ENCODE measurements at regions not wholly inside any gene's neighbourhood (a gene's known extent, or its start where the extent isn't known, plus 50 kb on each side); places are given as distances from the start of the nearest gene placed in this dataset.
"Not testable (repeated sequence)": the region's sequence is repeated elsewhere in the genome, so short reads cannot be mapped to it uniquely, and the experiment has no call there.

DNA sequence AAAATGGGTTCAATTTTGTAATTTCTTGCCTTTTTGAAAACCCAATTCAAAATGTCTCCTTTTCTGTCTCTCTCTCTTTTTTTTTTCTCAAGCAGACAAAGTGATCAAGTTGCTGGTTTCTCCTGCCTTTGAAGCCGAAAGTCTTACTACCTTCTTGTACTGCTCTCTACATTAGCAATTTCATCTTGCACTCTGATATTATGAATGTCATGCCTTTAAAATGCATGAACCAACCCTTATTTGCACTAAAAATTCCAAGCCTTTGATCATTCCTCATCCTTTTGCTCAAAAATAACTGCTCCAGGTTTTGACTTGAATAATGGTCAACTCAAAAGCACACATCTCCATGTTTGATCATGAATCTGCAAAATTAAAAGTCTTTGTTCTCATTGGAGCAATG, 125.2 kb downstream of the CETN3 start:
- no peak for DNase-seq

DNA sequence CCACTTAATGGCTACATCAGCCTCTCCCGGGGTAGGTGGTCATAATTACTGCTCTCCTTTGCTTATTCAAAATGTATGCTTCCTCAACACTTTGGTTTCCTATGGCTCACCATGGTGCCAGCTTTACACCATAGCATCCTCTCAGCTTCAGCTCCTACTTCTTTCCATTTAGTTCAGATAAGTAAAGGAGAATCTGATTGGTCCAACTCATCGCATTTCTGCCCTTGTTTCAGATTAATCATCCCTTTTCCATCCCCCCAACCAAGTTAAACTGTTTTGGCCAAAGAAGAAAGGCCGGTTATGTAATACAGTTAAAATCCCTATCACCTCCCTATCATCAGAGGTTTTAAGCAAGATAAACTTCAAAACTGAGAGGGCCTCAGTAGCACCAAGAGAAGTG, 130.5 kb downstream of the CETN3 start:
- DNase-seq, result no peak

DNA sequence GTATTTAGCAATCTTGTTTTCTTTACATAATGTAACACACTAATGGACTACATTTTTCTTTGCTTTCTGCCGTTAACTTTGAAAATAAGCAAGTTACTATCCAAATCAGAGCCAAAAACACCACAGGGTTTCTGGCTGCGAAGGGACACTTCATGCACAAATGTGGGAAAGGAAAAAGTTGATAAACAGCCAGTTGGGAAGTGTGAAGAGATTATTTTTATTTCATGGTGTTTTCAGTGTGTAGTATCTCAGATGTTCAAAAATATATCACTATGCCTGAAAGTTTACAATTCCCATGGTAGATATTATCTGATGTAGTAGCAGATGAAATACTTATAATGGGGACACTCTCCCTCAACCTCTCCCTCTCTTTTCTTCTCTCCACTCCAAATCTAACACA, 135.3 kb downstream of the CETN3 start:
- no peak for DNase-seq

- DNase-seq, result no peak
These were observed 141.9 kb downstream of the CETN3 start for GRCh38 chr5:90267646-90268045.

DNA sequence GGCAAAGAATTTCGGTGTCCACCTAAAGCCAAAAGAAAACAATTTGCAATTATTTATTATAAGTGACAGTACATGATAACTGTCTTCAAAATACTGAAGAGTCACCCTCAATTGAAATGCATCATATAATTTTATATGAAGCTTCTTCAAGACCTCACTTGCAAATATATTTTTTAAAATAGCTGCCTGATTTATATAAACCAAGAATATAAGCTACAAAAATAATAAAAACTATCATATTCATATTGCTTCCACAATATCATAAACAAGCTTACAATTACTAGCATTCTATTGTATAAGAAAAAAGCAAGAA, 144.1 kb downstream of the CETN3 start:
- no peak for DNase-seq

- DNase-seq, result peak; percentile 2
These were observed 144.6 kb downstream of the CETN3 start for GRCh38 chr5:90264689-90265544.

GRCh38 chr5:90263102-90263820, 146.3 kb downstream of the CETN3 start:
- DNase-seq, result no peak

- DNase-seq, result no peak
These were observed 158.1 kb downstream of the CETN3 start for GRCh38 chr5:90251447-90251846.

DNA sequence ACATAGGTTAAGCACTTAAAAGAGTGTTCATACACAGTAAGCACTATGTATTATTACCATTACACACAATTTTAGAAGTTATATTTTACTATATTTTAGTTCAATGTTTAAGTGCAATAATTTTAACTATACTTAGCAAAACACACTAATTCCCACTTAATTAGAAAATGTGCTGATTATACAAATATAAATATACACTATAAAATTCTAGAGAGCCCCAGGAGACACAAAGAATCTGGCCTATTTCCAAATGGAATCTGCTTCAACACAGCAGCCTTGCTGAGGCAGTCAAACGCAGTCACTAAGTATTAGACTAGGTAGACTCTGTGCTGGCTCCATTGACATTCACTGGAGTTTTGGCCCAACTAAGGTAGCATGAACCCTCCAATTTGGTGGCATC, 160.9 kb downstream of the CETN3 start:
- no peak for DNase-seq

DNA sequence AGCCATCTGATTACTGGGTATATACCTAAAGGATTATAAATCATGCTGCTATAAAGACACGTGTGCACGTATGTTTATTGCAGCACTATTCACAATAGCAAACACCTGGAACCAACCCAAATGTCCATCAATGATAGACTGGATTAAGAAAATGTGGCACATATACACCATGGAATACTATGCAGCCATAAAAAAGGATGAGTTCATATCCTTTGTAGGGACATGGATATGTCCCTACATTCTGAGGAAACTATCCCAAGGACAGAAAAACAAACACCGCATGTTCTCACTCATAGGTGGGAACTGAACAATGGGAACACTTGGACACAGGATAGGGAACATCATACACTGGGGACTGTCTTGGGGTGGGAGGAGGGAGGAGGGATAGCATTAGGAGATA, 165.7 kb downstream of the CETN3 start:
- DNase-seq, result not testable (repeated sequence)

DNA sequence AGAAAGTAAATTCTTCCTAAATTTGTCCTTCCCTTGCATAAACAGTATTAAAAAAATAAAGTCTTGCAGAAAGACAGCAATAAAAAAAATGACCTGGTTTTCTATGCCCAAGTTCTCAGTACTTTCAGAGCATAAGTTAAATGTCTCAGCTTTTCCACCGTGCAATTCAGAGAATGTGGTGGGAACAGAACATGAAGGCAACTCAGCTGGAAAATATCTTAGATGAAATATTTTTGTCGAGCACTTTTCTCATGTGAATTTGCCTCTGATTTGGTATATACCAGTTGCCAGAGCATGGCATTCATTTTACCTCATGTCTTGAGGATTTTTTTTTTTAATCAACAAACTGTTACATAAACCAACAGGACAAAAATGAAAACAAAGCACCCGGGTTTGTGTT, 176.1 kb downstream of the CETN3 start:
- no peak for DNase-seq

- no peak for DNase-seq
These were observed 177.9 kb downstream of the CETN3 start for GRCh38 chr5:90231688-90232087.

- DNase-seq, result no peak
These were observed 181.9 kb downstream of the CETN3 start for GRCh38 chr5:90227683-90228082.

GRCh38 chr5:90226433-90227099, 183.0 kb downstream of the CETN3 start:
- no peak for DNase-seq

DNA sequence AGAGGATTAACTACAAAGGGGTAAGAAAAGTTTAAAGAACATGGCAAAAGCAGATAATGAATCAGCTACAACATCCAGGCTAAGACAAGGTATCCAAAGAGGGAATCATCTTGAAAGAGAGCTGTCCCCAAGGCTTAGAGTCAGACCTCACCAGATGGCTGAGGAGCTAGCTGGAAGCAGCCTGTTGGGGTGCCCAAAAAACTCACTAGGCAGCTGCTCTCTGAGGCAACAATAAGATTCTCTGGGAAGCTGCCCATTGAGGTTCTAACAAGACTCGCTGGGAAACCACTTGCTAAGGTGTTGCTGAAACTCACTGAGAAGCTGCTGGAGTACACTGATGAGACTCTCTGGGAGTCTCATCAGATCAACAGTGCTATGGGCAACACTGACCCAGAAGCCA, 185.2 kb downstream of the CETN3 start:
- DNase-seq, result no peak

- no peak for DNase-seq
These were observed 185.8 kb downstream of the CETN3 start for GRCh38 chr5:90223756-90224155.

DNA sequence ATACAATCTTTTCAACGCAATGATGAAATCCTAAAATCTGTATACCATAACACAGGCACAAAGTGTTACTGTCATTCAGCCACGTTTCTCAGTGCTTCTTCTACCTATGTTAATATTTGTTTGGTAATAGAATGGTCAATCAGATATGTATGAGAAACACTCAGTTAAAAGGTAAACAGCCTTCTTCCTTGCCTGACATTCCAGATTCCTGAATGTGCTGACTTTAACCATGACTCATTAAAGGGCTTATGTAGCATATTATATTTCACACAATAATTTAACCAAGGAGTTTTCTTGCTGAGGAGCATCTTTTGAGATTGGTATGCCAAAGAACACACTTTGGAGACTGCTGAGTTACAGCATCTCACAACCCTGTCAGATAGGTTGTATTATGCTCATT, 187.6 kb downstream of the CETN3 start:
- no peak for DNase-seq

GRCh38 chr5:90220554-90220953, 189.0 kb downstream of the CETN3 start:
- DNase-seq, result no peak

DNA sequence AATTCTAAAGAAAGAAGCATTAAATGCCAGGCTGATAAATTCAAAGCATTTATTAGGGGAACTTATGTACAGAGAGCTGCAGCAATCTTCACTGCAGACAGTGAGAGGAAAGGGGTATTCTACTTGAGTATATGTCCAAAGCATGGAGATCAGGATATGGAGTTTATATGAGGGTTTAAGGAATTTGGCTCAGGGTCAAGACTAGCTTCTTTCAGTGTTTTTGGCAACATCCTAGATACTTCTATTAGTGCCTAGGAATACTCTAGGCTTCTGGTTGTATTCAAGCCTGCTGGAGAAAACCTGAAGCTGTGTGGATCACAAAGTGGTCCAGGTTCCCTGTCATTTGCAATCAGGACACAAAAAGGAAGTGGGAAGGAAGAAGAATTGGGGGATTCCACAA, 194.6 kb downstream of the CETN3 start:
- no peak for DNase-seq

- not testable (repeated sequence) for DNase-seq
These were observed 201.2 kb downstream of the CETN3 start for GRCh38 chr5:90208323-90208722.

DNA sequence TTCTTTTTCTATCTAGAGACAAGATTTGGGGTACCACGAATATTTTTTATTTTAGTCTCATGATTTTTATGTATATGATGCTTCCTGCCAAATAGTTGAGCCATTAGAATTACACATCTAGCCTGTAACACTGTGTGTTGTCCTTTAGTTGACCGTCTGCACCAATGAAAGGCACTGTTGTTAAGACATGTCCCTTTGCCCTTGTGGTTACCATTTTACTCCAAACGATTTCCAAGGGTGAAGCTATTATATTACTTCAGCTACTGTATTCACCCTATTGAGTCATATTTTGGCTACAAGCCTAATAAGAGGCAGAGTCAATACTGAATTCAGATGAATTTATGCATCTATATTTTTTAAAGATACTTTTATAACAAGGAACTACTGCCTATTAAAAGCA, 207.6 kb downstream of the CETN3 start:
- DNase-seq, result no peak

GRCh38 chr5:90193185-90193822, 216.3 kb downstream of the CETN3 start:
- DNase-seq, result no peak

- DNase-seq, result no peak
These were observed 218.1 kb downstream of the CETN3 start for GRCh38 chr5:90191352-90192045.

Measured in stimulated activated naive CD4-positive, alpha-beta T cell treated with Interleukin-2 at 50 U/mL for 16 hours (primary cell).